ENCODE measurements at regions not wholly inside any gene's neighbourhood (a gene's known extent, or its start where the extent isn't known, plus 50 kb on each side); places are given as distances from the start of the nearest gene placed in this dataset.

DNA sequence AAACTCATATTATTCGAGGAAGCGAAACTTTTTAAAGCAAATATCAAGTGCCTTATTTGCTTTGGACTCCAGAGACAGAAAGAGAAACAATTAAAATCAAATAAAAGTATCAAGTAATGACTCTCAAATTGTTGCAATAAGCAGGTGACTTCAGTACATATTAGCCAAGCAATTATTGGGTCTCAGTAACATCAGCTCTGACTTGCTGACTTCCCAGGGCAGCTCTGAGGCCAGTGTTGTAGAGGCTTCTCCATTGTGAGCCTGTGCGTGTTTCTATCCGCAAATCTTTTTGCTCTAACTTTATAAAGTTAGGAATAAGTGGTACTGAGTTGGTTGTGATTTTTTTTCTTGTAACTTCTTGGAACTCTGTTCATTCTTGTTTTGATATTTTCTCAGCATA is 186.8 kb upstream of the PRLR start:
- no peak for ATAC-seq

DNA sequence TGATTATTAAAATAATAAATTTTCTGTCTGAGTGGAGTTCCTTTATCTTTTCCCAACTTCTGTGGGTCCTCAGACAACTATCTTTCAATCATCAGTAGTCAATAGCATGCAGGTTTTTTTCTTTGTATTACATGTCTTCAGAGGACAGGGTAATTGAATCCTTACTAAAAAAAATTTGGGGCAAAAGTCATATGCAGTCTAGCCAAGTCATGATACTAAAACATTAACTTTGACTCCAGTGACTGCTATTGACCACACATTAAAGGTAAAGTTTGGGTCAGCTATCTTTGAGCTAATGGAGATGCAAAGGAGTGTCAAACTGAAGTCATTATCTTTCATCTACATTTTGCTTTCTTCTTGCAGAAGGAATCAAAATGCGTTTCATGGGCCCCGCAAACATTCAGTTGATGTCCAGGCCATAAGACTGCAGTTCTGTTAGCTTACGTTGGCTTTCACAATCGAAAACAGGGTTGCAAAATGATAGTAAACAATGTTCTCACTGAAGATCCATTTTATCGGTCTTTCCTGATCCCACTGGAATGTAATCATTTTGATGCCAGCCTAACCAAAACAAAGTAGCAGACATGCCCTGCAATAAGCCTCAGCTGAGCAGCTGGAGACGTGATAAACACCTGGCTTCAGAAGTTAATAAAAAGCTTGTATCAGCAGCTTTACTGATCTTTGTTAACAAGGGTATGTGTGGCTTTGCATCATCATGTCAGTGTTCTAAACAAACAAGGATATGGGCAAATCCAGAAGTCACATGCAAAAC is 186.1 kb upstream of the PRLR start:
- no peak for ATAC-seq

DNA sequence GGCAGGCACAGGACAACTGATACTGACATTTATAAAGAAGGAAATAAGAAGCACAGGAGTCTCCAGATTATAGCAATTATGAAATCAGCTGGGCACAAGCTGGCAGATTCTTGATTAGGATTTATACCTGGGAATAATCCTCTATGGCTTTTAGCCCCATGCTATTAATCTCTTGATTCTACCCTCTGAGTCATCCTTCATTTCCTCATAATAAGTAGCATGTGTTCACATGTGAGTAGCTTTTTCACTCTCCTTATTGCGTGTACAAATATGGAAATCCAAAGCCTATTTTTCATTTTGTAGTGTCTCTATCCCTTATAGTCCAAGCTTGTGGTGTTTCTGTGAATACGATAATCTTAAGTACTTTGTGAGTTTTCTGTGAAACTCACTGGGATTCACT is 185.0 kb upstream of the PRLR start:
- ATAC-seq = peak; percentile 93

DNA sequence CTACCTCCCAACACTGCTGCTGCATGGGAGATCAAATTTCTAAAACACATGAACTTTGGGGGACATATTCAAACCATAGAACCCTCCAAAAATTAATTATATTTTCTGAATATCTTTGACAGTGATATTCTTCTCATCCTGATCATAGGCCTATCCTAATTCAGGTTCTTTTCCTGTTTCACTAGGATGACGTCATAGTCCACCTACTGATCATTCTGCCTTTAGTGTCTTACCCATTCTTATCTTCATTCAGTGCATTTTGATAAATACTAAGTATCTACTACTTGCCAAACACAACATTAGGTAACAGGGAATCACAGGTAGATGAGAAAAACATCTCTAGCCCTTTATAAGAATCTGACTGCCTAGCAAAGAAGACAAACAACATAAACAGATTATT is 179.1 kb upstream of the PRLR start:
- no peak for ATAC-seq

DNA sequence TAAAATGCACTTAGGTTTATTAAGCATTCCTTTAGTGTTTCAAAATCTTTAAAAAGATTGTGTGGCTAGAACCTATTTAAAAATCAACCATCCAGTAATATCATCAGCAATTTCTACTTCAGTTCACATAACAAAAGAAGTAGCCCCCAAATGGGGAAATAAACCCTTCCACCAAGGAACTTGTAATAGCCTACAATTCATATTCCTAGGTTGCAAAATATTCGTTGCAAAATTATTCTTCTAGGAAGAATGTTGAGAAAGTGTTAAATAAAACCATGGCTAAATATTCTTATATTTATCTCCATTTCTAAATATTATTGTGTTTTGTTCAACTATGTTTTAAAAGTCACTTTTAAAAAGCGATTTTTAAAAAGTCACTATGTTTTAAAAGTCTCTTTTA is 177.9 kb upstream of the PRLR start:
- no peak for ATAC-seq

DNA sequence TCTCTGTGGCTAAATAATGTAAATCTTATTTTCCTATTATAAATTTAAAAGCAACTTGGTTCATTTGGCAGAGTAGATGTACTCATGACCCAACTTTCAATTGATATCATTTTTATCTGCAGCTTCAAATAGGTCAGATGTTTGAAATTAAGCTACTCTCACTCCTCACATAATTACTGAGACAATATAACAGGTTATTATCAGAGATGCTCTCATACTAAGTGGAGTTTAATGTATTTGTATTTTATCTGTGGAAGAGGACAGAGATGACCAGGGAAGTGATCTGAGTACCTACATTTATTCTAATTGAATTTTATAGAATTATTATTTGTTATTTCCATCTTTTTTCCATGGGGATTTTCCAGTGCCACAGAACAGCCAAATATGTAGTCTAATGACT is 177.4 kb upstream of the PRLR start:
- ATAC-seq = no peak

DNA sequence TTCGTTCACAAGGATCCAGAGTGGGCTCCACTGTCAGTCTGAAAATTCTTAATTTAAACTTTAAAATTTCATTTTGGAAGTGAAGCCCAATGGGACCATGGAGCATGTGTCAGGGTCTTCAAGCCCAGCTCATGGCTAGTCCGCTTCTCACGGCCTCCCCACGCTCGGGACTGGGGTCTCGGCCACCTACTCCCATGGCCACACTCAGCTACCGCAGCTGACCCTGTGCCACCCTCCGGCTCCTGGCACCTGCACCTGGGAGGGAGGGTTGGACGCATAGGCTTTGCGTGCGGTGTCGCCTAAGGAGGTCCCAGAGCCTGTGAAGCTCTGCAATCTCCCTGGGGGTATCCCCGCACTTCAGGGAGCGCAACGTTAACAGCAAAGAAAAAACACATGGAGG is 175.7 kb upstream of the PRLR start:
- ATAC-seq = no peak

DNA sequence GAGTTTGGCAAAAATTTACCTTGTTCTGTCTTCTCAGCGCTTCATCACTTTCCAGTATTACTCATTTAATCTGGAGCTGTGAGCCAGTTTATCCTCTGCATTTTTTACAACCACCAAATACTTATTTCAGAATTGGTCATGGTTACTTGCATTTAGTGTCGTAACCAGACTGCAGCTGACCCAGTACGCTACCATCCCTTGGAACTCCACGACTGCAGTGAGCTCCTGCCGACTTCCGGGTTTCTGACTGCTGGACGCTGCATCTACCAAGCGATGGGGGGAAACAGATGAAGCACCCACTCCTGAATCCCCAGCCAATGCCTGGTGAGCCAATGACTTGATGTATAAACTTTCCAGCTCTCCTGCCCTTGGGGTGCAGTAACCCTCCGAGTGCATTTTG is 174.4 kb upstream of the PRLR start:
- no peak for ATAC-seq

DNA sequence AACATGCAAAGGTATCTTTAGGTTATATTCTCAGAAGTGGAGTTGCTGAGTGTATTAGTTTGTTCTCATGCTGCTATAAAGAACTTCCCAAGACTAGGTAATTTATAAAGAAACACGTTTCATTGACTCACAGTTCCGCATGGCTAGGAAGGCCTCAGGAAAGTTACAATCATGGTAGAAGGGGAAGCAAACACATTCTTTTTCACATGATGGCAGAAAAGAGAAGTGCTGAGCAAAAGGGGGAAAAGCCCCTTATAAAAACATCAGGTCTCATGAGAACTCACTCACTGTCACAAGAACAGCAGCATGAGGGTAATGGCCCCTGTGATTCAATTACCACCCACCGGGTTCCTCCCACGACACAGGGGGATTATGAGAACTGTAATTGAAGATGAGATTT is 163.6 kb upstream of the PRLR start:
- ATAC-seq = no peak

DNA sequence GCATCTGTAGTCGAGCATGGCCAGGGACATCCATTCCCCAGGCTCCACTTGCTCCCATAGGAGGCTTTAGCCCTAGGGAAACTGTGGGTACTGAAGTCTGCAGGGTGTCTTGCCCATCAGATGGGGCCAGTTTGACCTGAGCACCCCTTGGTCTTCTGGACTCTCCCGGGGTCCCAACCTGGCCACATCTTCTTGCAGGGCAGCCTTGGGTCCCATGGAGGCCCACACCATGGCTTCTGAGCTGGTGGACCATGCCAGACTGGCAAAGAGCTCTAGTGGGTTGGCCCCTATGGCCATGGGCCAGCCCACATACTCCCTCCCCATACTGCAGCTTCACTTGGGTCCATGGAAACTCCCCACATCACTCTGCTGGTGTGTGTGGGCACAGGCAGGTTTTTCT is 154.4 kb upstream of the PRLR start:
- ATAC-seq = no peak

DNA sequence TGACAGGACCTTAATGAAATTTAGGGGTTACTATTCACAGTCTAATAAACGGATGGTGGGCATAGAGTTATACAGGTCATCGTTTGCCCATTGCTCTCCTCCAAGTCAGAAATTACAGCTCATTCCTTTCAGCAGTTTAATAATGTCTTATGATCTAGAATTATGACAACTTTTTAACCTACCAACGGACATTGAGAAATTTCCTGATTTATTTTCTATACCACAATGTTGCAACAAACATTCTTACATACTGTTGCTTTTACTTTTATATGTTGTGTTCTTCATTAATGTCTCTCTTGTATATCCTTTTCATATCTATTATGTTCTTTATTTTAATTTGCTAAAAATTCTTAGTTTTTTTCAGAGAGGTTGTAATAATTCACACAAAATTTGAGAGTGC is 152.8 kb upstream of the PRLR start:
- ATAC-seq = no peak

DNA sequence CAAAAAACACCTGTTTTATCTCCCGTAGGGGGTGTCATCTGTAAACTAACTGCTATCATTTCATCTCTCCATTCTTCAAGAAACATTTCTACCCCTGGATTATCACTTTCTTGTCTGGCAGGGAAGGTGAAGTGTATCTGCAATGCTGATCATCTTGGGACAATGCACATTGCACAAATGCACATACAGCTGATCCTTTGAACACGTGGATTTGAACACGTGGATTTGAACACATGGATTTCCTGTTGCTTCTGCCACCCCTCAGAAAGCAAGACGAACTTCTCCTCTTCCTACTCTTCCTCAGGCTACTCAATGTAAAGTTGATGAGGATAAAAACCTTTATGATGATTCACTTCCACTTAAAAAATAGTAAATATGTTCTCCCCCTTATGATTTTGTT is 147.4 kb upstream of the PRLR start:
- no peak for ATAC-seq

DNA sequence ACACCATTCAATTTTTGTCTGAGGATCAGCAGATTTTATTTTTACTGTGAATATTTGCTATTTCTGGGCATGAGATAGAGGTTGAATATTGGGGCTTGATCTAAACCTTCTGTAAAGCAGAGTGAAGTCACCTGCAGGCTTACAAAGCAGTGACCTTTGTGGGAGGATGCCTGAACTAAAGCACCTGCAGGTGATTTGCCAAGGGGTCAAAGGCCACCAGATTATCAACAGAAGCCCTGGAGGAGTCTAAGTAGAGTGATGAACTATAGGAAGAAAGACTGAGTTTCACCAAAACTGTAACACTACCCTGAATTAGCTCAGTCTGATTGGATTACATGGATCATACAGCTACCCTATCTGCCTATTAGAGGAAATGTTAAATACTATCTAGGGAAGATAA is 144.3 kb upstream of the PRLR start:
- no peak for ATAC-seq

DNA sequence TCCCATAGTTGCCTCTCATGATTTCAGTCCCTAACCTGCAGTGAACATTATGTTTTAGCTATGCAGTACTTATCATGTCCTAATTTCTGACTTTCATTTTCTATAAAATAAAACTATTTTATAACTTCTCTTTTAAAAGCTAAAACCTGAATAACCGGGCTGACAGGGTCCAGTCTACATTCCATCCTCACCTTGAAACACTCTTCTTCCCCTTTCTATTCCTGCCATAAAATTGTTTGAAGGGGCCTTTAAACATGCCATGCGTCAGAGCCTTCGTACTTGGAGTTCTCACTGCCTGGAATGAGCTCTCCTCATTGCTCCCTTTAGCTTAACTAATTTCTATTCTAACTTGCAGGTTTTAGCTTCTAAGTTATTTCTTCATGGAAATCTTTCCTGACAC is 143.0 kb upstream of the PRLR start:
- ATAC-seq = no peak

DNA sequence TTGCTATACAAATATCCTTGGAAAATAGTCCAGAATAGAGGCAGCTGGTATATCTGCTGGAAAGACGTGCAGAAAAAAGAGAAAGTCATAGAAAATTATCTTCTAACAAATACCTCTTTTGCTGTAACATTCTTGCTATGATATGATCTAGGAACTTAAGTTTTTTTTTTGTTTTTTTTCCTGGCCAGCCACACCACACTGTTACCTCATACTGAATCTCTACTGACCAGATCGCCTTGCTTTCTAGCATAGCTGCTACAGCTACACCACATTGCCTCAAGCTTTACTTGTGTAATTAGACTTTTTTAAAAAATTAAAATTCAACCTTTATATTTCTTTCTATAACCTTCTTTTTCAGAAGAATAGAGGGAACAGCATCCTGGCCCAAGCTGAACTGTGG is 142.2 kb upstream of the PRLR start:
- no peak for ATAC-seq

DNA sequence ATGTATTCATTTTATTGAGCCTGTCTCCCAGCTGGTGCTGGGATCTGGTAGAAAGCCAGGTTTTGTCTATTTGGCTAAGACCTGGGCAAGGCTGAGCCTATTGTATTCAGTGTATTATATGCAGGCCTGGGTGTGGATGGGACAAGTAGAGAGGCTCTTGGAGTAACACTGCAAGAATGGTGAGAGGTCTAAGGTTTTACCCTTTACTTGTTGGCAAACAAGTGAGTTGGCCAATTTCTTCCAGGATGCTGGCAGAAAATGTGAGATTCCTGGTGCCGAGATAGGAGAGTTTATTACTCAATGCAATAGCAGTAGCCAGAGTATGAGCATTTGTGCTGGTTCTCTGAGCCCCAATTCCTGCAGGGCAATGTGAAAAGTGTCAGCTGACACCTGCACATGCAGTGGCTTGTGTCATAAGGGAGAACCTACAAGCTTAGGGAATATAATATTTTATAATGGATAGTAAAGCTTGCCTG is 141.7 kb upstream of the PRLR start:
- peak; percentile 98 for ATAC-seq

DNA sequence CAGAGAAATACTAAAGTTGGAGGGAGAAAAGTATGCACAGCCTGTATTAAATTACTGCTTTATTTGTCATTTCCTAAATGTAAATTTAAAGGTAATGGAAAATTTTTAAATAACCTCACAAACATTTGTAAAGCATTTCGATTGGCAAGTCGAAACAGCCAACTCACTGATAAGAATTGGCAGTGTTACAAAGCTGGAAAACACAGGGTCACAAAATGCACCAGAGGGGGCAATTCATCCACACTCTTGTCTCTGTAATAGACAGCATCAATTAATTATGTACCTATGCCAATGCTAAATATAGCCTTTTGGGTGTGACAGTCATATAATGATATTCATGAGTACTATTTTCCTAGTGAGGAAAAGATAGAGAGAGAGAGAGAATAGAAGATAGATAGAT is 140.6 kb upstream of the PRLR start:
- no peak for ATAC-seq

DNA sequence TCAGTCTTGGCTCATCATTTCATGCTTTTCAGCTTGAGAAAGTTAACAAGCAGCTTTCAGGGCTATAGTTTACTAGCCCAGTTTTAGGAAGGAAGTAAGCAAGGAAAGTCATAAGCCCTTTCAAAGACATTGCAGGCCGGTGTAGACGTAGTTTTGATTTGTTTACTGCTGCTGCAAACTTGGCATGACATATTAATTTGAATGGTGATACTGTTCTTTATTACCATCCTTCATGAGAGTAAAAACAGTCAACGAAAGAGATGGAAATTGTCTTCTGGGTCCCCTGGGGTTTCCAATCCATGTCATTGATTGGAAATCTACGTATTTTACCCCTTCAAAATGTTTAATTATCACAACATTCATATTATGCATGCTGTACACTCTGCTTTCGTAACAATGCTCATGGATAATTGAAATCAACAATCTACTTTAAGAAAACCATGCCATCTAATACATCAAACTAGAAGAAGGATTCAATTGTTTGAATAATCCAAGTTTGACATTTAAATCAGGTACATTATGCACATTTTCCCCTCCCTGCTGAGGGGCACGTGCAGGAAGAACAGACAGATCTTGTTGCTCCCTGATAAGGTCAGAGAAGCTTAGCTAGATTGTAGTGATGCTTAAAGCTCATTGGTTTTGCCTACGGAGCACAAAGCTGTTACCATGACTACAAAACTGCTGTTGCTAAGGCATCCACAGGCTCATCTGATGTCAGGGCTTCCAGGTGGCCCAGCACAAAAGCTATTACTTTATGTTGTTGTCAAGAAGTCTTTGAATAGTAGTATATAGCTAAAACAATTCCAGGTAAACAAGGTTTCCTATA is 139.9 kb upstream of the PRLR start:
- ATAC-seq = no peak

DNA sequence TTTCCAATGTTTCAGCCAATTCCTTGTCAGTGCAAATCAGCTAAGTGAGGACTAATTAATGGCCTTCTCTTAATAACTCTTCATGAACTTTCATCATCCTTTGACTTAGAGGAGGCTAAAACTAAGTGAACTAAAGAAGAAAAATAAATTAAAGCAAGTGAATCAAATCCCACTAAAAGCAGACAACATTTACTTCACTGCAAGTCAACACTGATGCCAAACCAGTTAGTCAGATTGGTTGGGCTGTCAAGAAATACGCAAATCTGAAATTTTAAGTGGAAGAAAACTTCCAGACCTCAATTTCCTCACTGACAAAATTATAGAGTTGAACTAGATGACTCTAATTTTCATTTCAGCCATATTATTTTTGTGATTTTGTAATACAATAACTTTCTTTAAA is 137.2 kb upstream of the PRLR start:
- no peak for ATAC-seq

DNA sequence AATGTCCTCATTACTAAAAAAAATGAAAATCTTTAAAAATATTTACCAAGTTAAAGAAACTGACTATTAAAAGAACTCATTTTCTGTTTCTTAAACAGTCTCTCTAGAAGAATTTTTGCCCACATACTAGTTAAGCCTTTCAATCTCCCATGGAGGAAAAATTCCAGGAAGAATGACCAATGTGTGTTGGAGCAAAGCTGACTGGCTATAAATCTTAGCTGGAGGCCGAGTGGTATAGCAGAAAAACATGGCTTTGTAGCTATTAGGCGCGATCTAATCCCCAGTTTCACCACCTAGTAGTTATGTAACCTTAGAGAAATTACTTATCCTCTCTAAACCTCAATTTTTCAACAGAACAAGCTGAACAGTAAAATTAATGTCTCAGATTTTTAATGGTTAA is 135.5 kb upstream of the PRLR start:
- ATAC-seq = no peak

DNA sequence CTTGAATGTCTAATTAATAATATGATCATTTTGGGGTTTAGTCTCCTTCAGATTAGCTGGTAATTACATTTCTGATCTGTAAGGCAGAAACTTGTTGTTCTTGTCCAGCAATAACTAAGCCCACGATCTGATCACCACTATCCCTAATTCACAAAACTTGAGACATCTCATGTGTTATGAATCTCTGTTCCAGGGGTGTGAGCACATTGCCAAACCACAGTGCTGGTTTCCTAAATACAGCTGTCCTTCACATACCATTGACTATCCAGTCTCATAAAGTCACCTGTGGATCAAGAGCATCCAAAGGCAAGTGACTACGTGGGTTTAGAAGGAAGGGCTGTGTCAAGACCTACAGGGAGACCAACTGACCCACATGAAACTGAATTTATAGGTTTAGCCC is 134.1 kb upstream of the PRLR start:
- no peak for ATAC-seq

DNA sequence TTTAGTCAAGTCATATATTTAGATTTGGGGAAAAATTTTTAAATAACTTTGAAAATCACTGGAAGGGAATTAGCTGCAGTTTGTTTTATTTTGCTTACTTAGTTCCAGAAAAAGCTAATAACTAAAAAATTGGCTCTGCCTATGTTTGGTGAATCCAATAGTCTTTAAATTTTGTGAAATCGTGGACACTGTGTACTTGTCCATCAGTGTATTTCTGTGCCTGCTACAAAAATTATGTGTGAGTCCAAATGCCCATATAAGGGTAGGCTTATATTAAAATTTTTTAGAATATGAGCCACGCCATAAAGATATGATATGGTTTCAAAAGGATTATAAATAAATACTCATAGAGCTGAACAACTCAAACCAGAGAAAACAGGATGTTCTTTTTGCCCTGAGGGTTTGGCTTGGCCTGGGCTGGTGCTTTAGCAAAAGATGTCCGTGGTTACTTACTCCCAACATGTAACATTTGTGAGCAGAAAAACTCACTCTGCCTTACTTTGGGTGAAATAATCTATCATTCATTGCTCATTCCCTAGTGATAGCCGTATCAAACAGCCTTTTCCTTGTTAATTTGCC is 133.2 kb upstream of the PRLR start:
- no peak for ATAC-seq

DNA sequence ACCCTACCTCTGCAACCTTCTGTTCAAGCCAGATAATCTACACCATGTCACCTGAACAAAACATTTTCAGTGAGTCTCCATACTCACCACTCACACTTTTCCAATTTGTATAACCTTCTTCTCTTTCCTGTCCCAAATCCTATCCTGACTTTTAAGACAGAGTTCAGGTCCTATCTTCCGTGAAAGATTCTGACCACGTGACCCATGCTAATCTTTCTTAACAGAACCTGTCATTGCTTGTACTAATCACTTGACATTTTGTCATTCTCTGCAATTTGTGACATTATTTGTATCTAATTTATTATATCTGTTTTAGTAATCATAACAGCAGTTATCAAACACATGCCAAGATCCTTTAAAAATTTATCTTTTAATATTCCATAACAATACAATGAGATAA is 132.5 kb upstream of the PRLR start:
- no peak for ATAC-seq

DNA sequence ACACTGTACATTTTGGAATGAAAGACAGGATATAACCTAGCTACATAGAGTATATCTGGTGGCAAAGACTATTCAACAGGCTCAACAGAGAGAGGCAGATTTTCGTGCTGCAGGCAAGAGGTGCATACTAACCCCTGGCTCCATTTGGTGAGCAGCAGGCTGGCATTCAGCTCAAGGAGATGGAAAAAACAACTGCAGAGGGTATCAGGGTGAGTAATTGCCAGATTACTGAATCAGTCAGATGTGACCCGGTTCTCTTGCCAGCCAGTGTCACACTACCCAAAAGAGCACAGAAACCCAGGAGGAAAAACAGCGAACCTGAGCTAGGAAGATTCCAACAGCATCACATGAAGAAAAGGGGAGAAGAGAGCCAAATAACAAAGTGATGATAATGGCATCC is 130.4 kb upstream of the PRLR start:
- ATAC-seq = no peak

Measured in esophagus mucosa (tissue), 1 donor.